GM12891 (cell line): ENCODE measurements at regions not wholly inside any gene's neighbourhood (a gene's known extent, or its start where the extent isn't known, plus 50 kb on each side); places are given as distances from the start of the nearest gene placed in this dataset.
"Not testable (repeated sequence)": the region's sequence is repeated elsewhere in the genome, so short reads cannot be mapped to it uniquely, and the experiment has no call there.

Source experiments
- PAX5 ChIP-seq: IDR thresholded peaks from 2 replicates; pipeline ENCODE4 v1.6.1; 2011; ENCODE audit warnings: low read length, moderate library complexity, mild to moderate bottlenecking; ENCODE audit not compliant: insufficient read depth, severe bottlenecking
- POLR2A ChIP-seq: IDR thresholded peaks from 2 replicates; pipeline ENCODE4 v1.6.1; 2011; ENCODE audit warnings: low read depth, low read length, control low read depth
- POLR2AphosphoS5 ChIP-seq: IDR thresholded peaks from 2 replicates; pipeline ENCODE4 v1.6.1; 2011; ENCODE audit warnings: low read depth, low read length, control low read depth
- SPI1 ChIP-seq: IDR thresholded peaks from 2 replicates; pipeline ENCODE4 v1.6.1; 2011; ENCODE audit warnings: low read depth, low read length, control low read depth
- TAF1 ChIP-seq: IDR thresholded peaks from 2 replicates; pipeline ENCODE4 v1.6.1; 2011; ENCODE audit warnings: low read depth, low read length, control low read depth

DNA sequence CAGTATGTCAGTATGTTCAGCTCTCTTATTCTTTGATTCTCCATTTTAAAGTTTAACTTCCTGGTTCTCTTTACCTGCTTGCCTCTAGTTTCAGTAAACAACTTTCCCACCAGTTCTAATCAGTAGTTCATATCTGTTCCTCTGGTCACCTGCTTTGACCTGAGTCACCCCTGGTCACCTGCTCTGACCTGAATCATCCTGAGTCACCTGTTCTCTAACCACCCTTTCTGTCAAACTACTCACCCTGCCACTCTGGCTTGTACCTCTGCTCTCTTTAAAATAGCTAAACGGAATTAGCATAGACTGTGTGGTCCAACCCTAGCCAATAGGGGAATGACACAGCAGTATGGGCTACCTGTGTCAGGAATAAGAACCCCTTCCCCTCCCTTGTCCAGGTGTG lies 62.0 kb upstream of the NREP start:
- not testable (repeated sequence) for TF ChIP-seq TAF1, POLR2A, POLR2AphosphoS5, SPI1, PAX5
